SK-N-SH (cell line): ENCODE measurements at regions not wholly inside any gene's neighbourhood (a gene's known extent, or its start where the extent isn't known, plus 50 kb on each side); places are given as distances from the start of the nearest gene placed in this dataset.

ENCODE experiments used
- CTCF ChIA-PET: fragments of 300-600, 350-600 bp; formaldehyde crosslinking; extraction: SDS; loops from one replicate; lab custom pipeline; 2021; lab: Yijun Ruan, JAX
- POLR2A ChIA-PET: fragments of 350-600 bp; sonication (Branson Sonifier 250); formaldehyde crosslinking; extraction: SDS; loops from one replicate; lab custom pipeline; 2020; ENCODE audit warnings: antibody characterized with exemption, inconsistent platforms; lab: Yijun Ruan, JAX
- DNase-seq: peaks from one replicate; pipeline ENCODE4 v3.0.0; 2012
- H2AFZ ChIP-seq: fragments of 200-600 bp; sonication (generic); 2 replicates; pipeline ENCODE4 v1.8.1; 2016; ENCODE audit warnings: antibody characterized with exemption, mild to moderate bottlenecking, low read depth
- H3F3A ChIP-seq: fragments of 200-600 bp; sonication (generic); replicated peaks from 2 replicates; pipeline ENCODE3; 2016; ENCODE audit warnings: antibody characterized with exemption, mild to moderate bottlenecking; ENCODE audit not compliant: insufficient read depth
- H3K27ac ChIP-seq, 2 experiments: fragments of 200-500 bp in 1 of 2; fragments of 200-600 bp in 1 of 2; sonication (Bioruptor generic) in 1 of 2; sonication (generic), shearing (Covaris generic) in 1 of 2; 2 replicates each; pipeline versions ENCODE4 v1.5.1 to v1.6.1; 2014 to 2016; ENCODE audit warnings: low read depth in 2 of 2, inconsistent platforms in 1 of 2, low read length in 1 of 2, mild to moderate bottlenecking in 1 of 2, mixed read lengths in 1 of 2
- H3K27me3 ChIP-seq: fragments of 200-600 bp; sonication (generic), shearing (Covaris generic); 2 replicates; pipeline ENCODE4 v1.6.1; 2016; ENCODE audit warnings: mixed run types; ENCODE audit not compliant: insufficient read depth
- H3K36me3 ChIP-seq, 2 experiments: fragments of 200-500 bp in 1 of 2; fragments of 200-600 bp in 1 of 2; sonication (Bioruptor generic) in 1 of 2; sonication (generic) in 1 of 2; replicated peaks in 1 of 2; 2 replicates each; pipeline versions ENCODE3 to v1.5.1; 2014 to 2016; ENCODE audit warnings: low read length in 1 of 2, mild to moderate bottlenecking in 1 of 2; ENCODE audit not compliant: insufficient read depth in 2 of 2, control insufficient read depth in 1 of 2
- H3K4me1 ChIP-seq, 2 experiments: fragments of 200-500 bp in 1 of 2; fragments of 200-600 bp in 1 of 2; sonication (Bioruptor generic) in 1 of 2; sonication (generic), shearing (Covaris generic) in 1 of 2; 2 replicates each; pipeline versions ENCODE4 v1.5.1 to v1.6.1; 2014 to 2016; ENCODE audit warnings: low read depth in 1 of 2, low read length in 1 of 2, mixed run types in 1 of 2; ENCODE audit not compliant: insufficient read depth in 2 of 2, control insufficient read depth in 1 of 2
- H3K4me2 ChIP-seq: fragments of 200-600 bp; sonication (generic), shearing (Covaris generic); 2 replicates; pipeline ENCODE4 v1.6.1; 2017; ENCODE audit warnings: mixed run types
- H3K4me3 ChIP-seq, 2 experiments: fragments of 200-500 bp in 1 of 2; fragments of 200-600 bp in 1 of 2; sonication (Bioruptor generic) in 1 of 2; sonication (generic), shearing (Covaris generic) in 1 of 2; 2 replicates each; pipeline versions ENCODE4 v1.5.1 to v1.8.1; 2014 to 2016; ENCODE audit warnings: low read depth in 2 of 2, inconsistent platforms in 1 of 2, low read length in 1 of 2, mild to moderate bottlenecking in 1 of 2, mixed read lengths in 1 of 2, moderate library complexity in 1 of 2
- H3K79me2 ChIP-seq: fragments of 200-600 bp; sonication (generic); 2 replicates; pipeline ENCODE4 v1.8.1; 2017; ENCODE audit warnings: mild to moderate bottlenecking; ENCODE audit not compliant: insufficient read depth
- H3K9ac ChIP-seq: fragments of 200-600 bp; sonication (generic); 2 replicates; pipeline ENCODE4 v1.6.1; 2017; ENCODE audit warnings: mixed run types
- H3K9me2 ChIP-seq: fragments of 200-600 bp; sonication (generic); 2 replicates; pipeline ENCODE4 v1.6.1; 2017; ENCODE audit warnings: mixed run types
- H3K9me3 ChIP-seq: fragments of 200-600 bp; sonication (generic); 2 replicates; pipeline ENCODE4 v1.6.1; 2017; ENCODE audit warnings: mixed run types, mild to moderate bottlenecking, moderate library complexity
- H4K20me1 ChIP-seq: fragments of 200-600 bp; sonication (generic); 2 replicates; pipeline ENCODE4 v1.6.1; 2017; ENCODE audit warnings: mild to moderate bottlenecking, mixed run types; ENCODE audit not compliant: insufficient read depth
- ELF1 ChIP-seq: IDR thresholded peaks from 2 replicates; pipeline ENCODE4 v1.4.0; 2012
- EP300 ChIP-seq, 2 experiments: IDR thresholded peaks; 2 replicates each; pipeline versions ENCODE4 v1.4.0 to v1.6.1; 2012; ENCODE audit warnings: borderline replicate concordance in 1 of 2, low read depth in 1 of 2, low read length in 1 of 2
- EZH2phosphoT487 ChIP-seq: fragments of 200-600 bp; sonication (generic); IDR thresholded peaks from 2 replicates; pipeline ENCODE4 v1.6.1; 2017; ENCODE audit warnings: low read depth, mixed run types, mild to moderate bottlenecking, antibody characterized with exemption, moderate library complexity, borderline replicate concordance
- FOSL2 ChIP-seq: IDR thresholded peaks from 2 replicates; pipeline ENCODE4 v1.4.0; 2012; ENCODE audit warnings: low read depth, mild to moderate bottlenecking, moderate library complexity, borderline replicate concordance
- GABPA ChIP-seq: IDR thresholded peaks from 2 replicates; pipeline ENCODE4 v1.4.0; 2012; ENCODE audit warnings: low read depth, mild to moderate bottlenecking
- GATA2 ChIP-seq: sonication (generic); formaldehyde crosslinking; IDR thresholded peaks from 2 replicates; pipeline ENCODE4 v1.5.0; 2020; ENCODE audit warnings: mild to moderate bottlenecking, missing genetic modification reagents
- JUND ChIP-seq: IDR thresholded peaks from 2 replicates; pipeline ENCODE4 v1.4.0; 2012
- MEF2A ChIP-seq: IDR thresholded peaks from 2 replicates; pipeline ENCODE4 v1.4.0; 2012; ENCODE audit warnings: low read depth, borderline replicate concordance
- PBX3 ChIP-seq: IDR thresholded peaks from 2 replicates; pipeline ENCODE4; 2012
- RFX5 ChIP-seq: IDR thresholded peaks from 2 replicates; pipeline ENCODE4 v1.6.1; 2012; ENCODE audit warnings: mild to moderate bottlenecking, improper control_type of control experiment, low read length
- SIN3A ChIP-seq: IDR thresholded peaks from 2 replicates; pipeline ENCODE4 v1.6.1; 2012; ENCODE audit warnings: low read depth, mild to moderate bottlenecking, low read length, moderate library complexity, borderline replicate concordance
- TAF1 ChIP-seq: IDR thresholded peaks from 2 replicates; pipeline ENCODE4 v1.6.1; 2012; ENCODE audit warnings: low read depth, mild to moderate bottlenecking, low read length, moderate library complexity, borderline replicate concordance
- TCF12 ChIP-seq: IDR thresholded peaks from 2 replicates; pipeline ENCODE4 v1.4.0; 2012
- TEAD4 ChIP-seq: IDR thresholded peaks from 2 replicates; pipeline ENCODE4 v1.4.0; 2012; ENCODE audit warnings: mild to moderate bottlenecking, borderline replicate concordance; ENCODE audit not compliant: insufficient read depth
- YY1 ChIP-seq: IDR thresholded peaks from 2 replicates; pipeline ENCODE4 v1.4.0; 2012; ENCODE audit warnings: low read depth, mild to moderate bottlenecking
- WGBS: methylation state at CpG from one replicate; pipeline ENCODE4 v1.1.6; 2017; ENCODE audit warnings: low lambda C conversion rate; 5-methylcytosine and 5-hydroxymethylcytosine counted together

GRCh38 chr10:36533316-36533715, 592.1 kb upstream of the ANKRD30A start:
- DNase-seq, result no peak
- Histone ChIP-seq H3K9me3 (peaks cover 3% of the 10 kb centered on the region; the same call in 1 of the 2 replicates), H3K4me1 (peaks cover 4 to 9% of the 10 kb centered on the region in 2 experiments; a peak in 2 of 4 replicates), H3K4me2 (no peak overlapping the region), H3K9me2 (no peaks in the 10 kb centered on the region), H3K27ac (no peak overlapping the region), H3K4me3 (no peak overlapping the region)
- POLR2A ChIA-PET, result no interaction called here
- CTCF ChIA-PET, result no interaction called here
- TF ChIP-seq ELF1 (no peak), MEF2A (no peak), TEAD4 (no peak), JUND (no peak), YY1 (no peak), TAF1 (no peak), GATA2 (no peak), FOSL2 (no peak)
- TF ChIP-seq, all 33 proteins: peak for 0
- WGBS, result 86% methylated on average over 2 of the region's 2 CpGs
- H3F3A ChIP-seq, result peaks cover 7% of the 10 kb centered on the region
- no peaks in the 10 kb centered on the region for H3K36me3 ChIP-seq
- H4K20me1 ChIP-seq, result no peaks in the 10 kb centered on the region
- H3K27me3 ChIP-seq, result no peaks in the 10 kb centered on the region
- no peak overlapping the region for H3K9ac ChIP-seq
- no peak overlapping the region for H2AFZ ChIP-seq
- H3K79me2 ChIP-seq, result no peaks in the 10 kb centered on the region

- H3K9me2 ChIP-seq, result no peaks in the 10 kb centered on the region
- H3K79me2 ChIP-seq, result no peaks in the 10 kb centered on the region
- peaks cover 7% of the 10 kb centered on the region for H3F3A ChIP-seq
- 76% methylated on average over 1 of the region's 1 CpG for WGBS
- POLR2A ChIA-PET, result no interaction called here
- no peak overlapping the region for H2AFZ ChIP-seq
- no peak overlapping the region for H3K4me3 ChIP-seq
- TF ChIP-seq TCF12, result no peak
- no peak for TF ChIP-seq SIN3A
- TF ChIP-seq PBX3, result peak; percentile 27; the same call in 1 of the 2 replicates
- no peak for TF ChIP-seq RFX5
- no peak for TF ChIP-seq MEF2A
- TF ChIP-seq GABPA, result no peak
- peak; percentile 15; the same call in 1 of the 2 replicates for TF ChIP-seq FOSL2
- TF ChIP-seq EP300 (IDR thresholded peaks at IDR 0.05; ENCODE audit: borderline replicate concordance in 1 of 2, low read depth in 1 of 2, low read length in 1 of 2), result no peak
- TF ChIP-seq EZH2phosphoT487, result no peak
- TF ChIP-seq, all 33 proteins: peak for 2
- H3K4me1 ChIP-seq, result peaks cover 4 to 6% of the 10 kb centered on the region in 2 experiments; a peak in 1 of 4 replicates
- no peak overlapping the region for H3K27ac ChIP-seq
- CTCF ChIA-PET, result interaction anchor here (0.7 kb wide), 1 partner anchor 1212 kb away, joined by 3 read pairs; no protein-coding TSS in a partner anchor
- no peak for DNase-seq
- no peaks in the 10 kb centered on the region for H3K36me3 ChIP-seq
- H3K9ac ChIP-seq, result no peak overlapping the region
- peaks cover 4% of the 10 kb centered on the region; the same call in 1 of the 2 replicates for H3K9me3 ChIP-seq
- H3K4me2 ChIP-seq, result no peak overlapping the region
- no peaks in the 10 kb centered on the region for H3K27me3 ChIP-seq
- H4K20me1 ChIP-seq, result no peaks in the 10 kb centered on the region
Measured at GRCh38 chr10:36531621-36532020, 593.8 kb upstream of the ANKRD30A start.
